Upper lobe of left lung (tissue), 6 donors: ENCODE measurements at regions not wholly inside any gene's neighbourhood (a gene's known extent, or its start where the extent isn't known, plus 50 kb on each side); places are given as distances from the start of the nearest gene placed in this dataset.
A peak's percentile ranks its signal among the peaks of the same experiment; 100 is the strongest.

Source experiments
- ATAC-seq, 2 donors: fragments of 200-7000 bp; cut with Tn5 transposase; one replicate each; pipeline ENCODE4 v1.9.1; 2022; ENCODE audit warnings: mild to moderate bottlenecking in 2 of 2, moderate library complexity in 2 of 2; ENCODE audit not compliant: low FRiP score in 2 of 2
- DNase-seq, 2 donors: peaks; one replicate each; pipeline ENCODE4 v3.0.0-alpha.2; 2019 to 2020
- H3K27ac ChIP-seq, 4 donors: fragments of 200-600 bp; sonication (generic); one replicate each; pipeline ENCODE4 v1.5.1; 2016 to 2019
- H3K27me3 ChIP-seq, 4 donors: fragments of 200-600 bp; sonication (generic); one replicate each; pipeline ENCODE4 v1.5.1; 2017 to 2019
- H3K36me3 ChIP-seq, 4 donors: fragments of 200-600 bp; sonication (generic); one replicate each; pipeline ENCODE4 v1.5.1; 2016 to 2019
- H3K4me1 ChIP-seq, 4 donors: fragments of 200-600 bp; sonication (generic); one replicate each; pipeline ENCODE4 v1.5.1; 2018 to 2019
- H3K4me3 ChIP-seq, 4 donors: fragments of 200-600 bp; sonication (generic); one replicate each; pipeline ENCODE4 v1.5.1; 2017 to 2019; ENCODE audit warnings: mild to moderate bottlenecking in 2 of 4, moderate library complexity in 1 of 4
- H3K9me3 ChIP-seq, 4 donors: fragments of 200-600 bp; sonication (generic); one replicate each; pipeline ENCODE4 v1.5.1; 2018 to 2019
- CTCF ChIP-seq, 6 experiments: fragments of 450-650 bp in 4 of 6; fragments of 200-600 bp in 2 of 6; sonication (generic) in 2 of 6; IDR thresholded peaks; one replicate each; pipeline ENCODE4 v1.5.1; 2016 to 2019; ENCODE audit warnings: antibody characterized with exemption in 6 of 6
- EP300 ChIP-seq, 4 donors: sonication (generic); formaldehyde crosslinking; IDR thresholded peaks; one replicate each; pipeline ENCODE4 v1.5.1; 2017; ENCODE audit warnings: antibody characterized with exemption in 4 of 4, control low read depth in 2 of 4
- POLR2A ChIP-seq, 4 donors: fragments of 450-650 bp; IDR thresholded peaks; one replicate each; pipeline ENCODE4 v1.5.1; 2016 to 2017; ENCODE audit warnings: antibody characterized with exemption in 4 of 4, mild to moderate bottlenecking in 2 of 4
- POLR2AphosphoS5 ChIP-seq, 2 donors: sonication (generic); formaldehyde crosslinking; IDR thresholded peaks; one replicate each; pipeline ENCODE4 v1.5.1; 2017; ENCODE audit warnings: antibody characterized with exemption in 2 of 2
- WGBS, 2 donors: methylation state at CpG; one replicate each; pipeline ENCODE4 v1.1.5; 2017 to 2018; 5-methylcytosine and 5-hydroxymethylcytosine counted together
- donor health status: DM: no; HTN: no; CAD: no; lungs with moderate emphysema.
- donor health status: DM: no; HTN: yes; CAD: no; lungs with severe emphysema.

GRCh38 chr10:8248868-8249267 lies 194.4 kb downstream of the GATA3 start:
- DNase-seq = no peak
- no peaks in the 10 kb centered on the region for H3K4me1 ChIP-seq
- H3K36me3 ChIP-seq = no peaks in the 10 kb centered on the region
- peaks cover 0 to 13% (median 6%) of the 10 kb centered on the region in 4 donors for H3K9me3 ChIP-seq
- no peak overlapping the region for H3K27ac ChIP-seq
- WGBS, 2 donors = 83 to 88% methylated on average over 2 of the region's 2 CpGs
- H3K27me3 ChIP-seq = no peaks in the 10 kb centered on the region
- ATAC-seq = no peak
- TF ChIP-seq POLR2A (IDR thresholded peaks at IDR 0.05) = no peak
- TF ChIP-seq POLR2AphosphoS5 (IDR thresholded peaks at IDR 0.05) = no peak
- TF ChIP-seq EP300 (IDR thresholded peaks at IDR 0.05) = no peak
- TF ChIP-seq CTCF (IDR thresholded peaks at IDR 0.05) = no peak
- H3K4me3 ChIP-seq = no peak overlapping the region

GRCh38 chr10:8254350-8254749 lies 199.9 kb downstream of the GATA3 start:
- TF ChIP-seq EP300 (IDR thresholded peaks at IDR 0.05) = no peak
- TF ChIP-seq POLR2A (IDR thresholded peaks at IDR 0.05) = no peak
- no peak for TF ChIP-seq POLR2AphosphoS5 (IDR thresholded peaks at IDR 0.05)
- TF ChIP-seq CTCF (IDR thresholded peaks at IDR 0.05) = no peak
- Histone ChIP-seq H3K27me3 (no peaks in the 10 kb centered on the region), H3K4me3 (no peak overlapping the region), H3K27ac (no peak overlapping the region), H3K4me1 (no peaks in the 10 kb centered on the region), H3K9me3 (peaks cover 0 to 5% (median 0%) of the 10 kb centered on the region in 4 donors), H3K36me3 (no peaks in the 10 kb centered on the region)
- WGBS, 2 donors = 73 to 83% methylated on average over 1 of the region's 1 CpG
- DNase-seq = no peak
- ATAC-seq = no peak

GRCh38 chr10:8255301-8255700 lies 200.8 kb downstream of the GATA3 start:
- Histone ChIP-seq H3K4me1 (no peaks in the 10 kb centered on the region), H3K9me3 (peaks cover 0 to 5% (median 0%) of the 10 kb centered on the region in 4 donors), H3K4me3 (no peak overlapping the region), H3K27ac (no peak overlapping the region), H3K36me3 (no peaks in the 10 kb centered on the region), H3K27me3 (no peaks in the 10 kb centered on the region)
- WGBS, 2 donors = 74 to 92% methylated on average over 1 of the region's 1 CpG
- ATAC-seq (no peak), DNase-seq (no peak)
- TF ChIP-seq EP300 (IDR thresholded peaks at IDR 0.05) = no peak
- no peak for TF ChIP-seq CTCF (IDR thresholded peaks at IDR 0.05)
- TF ChIP-seq POLR2A (IDR thresholded peaks at IDR 0.05) = no peak
- no peak for TF ChIP-seq POLR2AphosphoS5 (IDR thresholded peaks at IDR 0.05)

GRCh38 chr10:8260645-8261044 lies 206.2 kb downstream of the GATA3 start:
- DNase-seq = peak in 1 of 2 donors; percentile 41
- ATAC-seq = no peak
- 94% methylated on average over 16 of the region's 16 CpGs for WGBS, 2 donors
- Histone ChIP-seq H3K36me3 (no peaks in the 10 kb centered on the region), H3K9me3 (peaks cover 0 to 5% (median 0%) of the 10 kb centered on the region in 4 donors), H3K4me1 (no peaks in the 10 kb centered on the region), H3K27ac (no peak overlapping the region), H3K27me3 (no peaks in the 10 kb centered on the region), H3K4me3 (no peak overlapping the region)
- TF ChIP-seq CTCF (IDR thresholded peaks at IDR 0.05) = no peak
- no peak for TF ChIP-seq POLR2AphosphoS5 (IDR thresholded peaks at IDR 0.05)
- TF ChIP-seq EP300 (IDR thresholded peaks at IDR 0.05) = no peak
- TF ChIP-seq POLR2A (IDR thresholded peaks at IDR 0.05) = no peak

GRCh38 chr10:8262317-8262716 lies 207.8 kb downstream of the GATA3 start:
- no peaks in the 10 kb centered on the region for H3K27me3 ChIP-seq
- peaks cover 0 to 5% (median 0%) of the 10 kb centered on the region in 4 donors for H3K9me3 ChIP-seq
- no peaks in the 10 kb centered on the region for H3K4me1 ChIP-seq
- DNase-seq = no peak
- no peak for ATAC-seq
- H3K4me3 ChIP-seq = no peak overlapping the region
- H3K27ac ChIP-seq = no peak overlapping the region
- WGBS, 2 donors = 88 to 89% methylated on average over 4 of the region's 4 CpGs
- TF ChIP-seq CTCF (IDR thresholded peaks at IDR 0.05) (no peak), EP300 (IDR thresholded peaks at IDR 0.05) (no peak), POLR2AphosphoS5 (IDR thresholded peaks at IDR 0.05) (no peak), POLR2A (IDR thresholded peaks at IDR 0.05) (no peak)
- H3K36me3 ChIP-seq = no peaks in the 10 kb centered on the region
